MM.1S (cell line): ENCODE measurements at regions not wholly inside any gene's neighbourhood (a gene's known extent, or its start where the extent isn't known, plus 50 kb on each side); places are given as distances from the start of the nearest gene placed in this dataset.
"Not testable (repeated sequence)": the region's sequence is repeated elsewhere in the genome, so short reads cannot be mapped to it uniquely, and the experiment has no call there.

Source experiments
- DNase-seq: peaks from one replicate; pipeline ENCODE4 v3.0.0-alpha.2; 2015
- H2AFZ ChIP-seq: fragments of 300-600 bp; sonication (generic); 2 replicates; pipeline ENCODE4 v1.6.0; 2016; ENCODE audit warnings: antibody characterized with exemption, low read length
- H3F3A ChIP-seq: fragments of 300-600 bp; sonication (generic); 2 replicates; pipeline ENCODE4 v1.6.1; 2016; ENCODE audit warnings: mild to moderate bottlenecking, antibody characterized with exemption, low read length, moderate library complexity, mixed read lengths; ENCODE audit not compliant: insufficient read depth
- H3K27ac ChIP-seq: fragments of 300-600 bp; sonication (generic); 2 replicates; pipeline ENCODE4 v1.5.1; 2016; ENCODE audit warnings: mild to moderate bottlenecking, low read length
- H3K27me3 ChIP-seq: fragments of 300-600 bp; sonication (generic); replicated peaks from 2 replicates; pipeline ENCODE4 v1.6.0; 2016; ENCODE audit warnings: low read length; ENCODE audit not compliant: insufficient read depth
- H3K36me3 ChIP-seq: fragments of 300-600 bp; sonication (generic); replicated peaks from 2 replicates; pipeline ENCODE4 v1.6.1; 2016; ENCODE audit warnings: mild to moderate bottlenecking, low read length, mixed read lengths; ENCODE audit not compliant: insufficient read depth
- H3K4me1 ChIP-seq: fragments of 300-600 bp; sonication (generic); 2 replicates; pipeline ENCODE4 v1.6.1; 2016; ENCODE audit warnings: low read length, mixed read lengths
- H3K4me2 ChIP-seq: fragments of 300-600 bp; sonication (generic); 2 replicates; pipeline ENCODE4 v1.6.0; 2016; ENCODE audit warnings: low read depth, low read length
- H3K4me3 ChIP-seq: fragments of 300-600 bp; sonication (generic); 2 replicates; pipeline ENCODE4 v1.5.1; 2016; ENCODE audit warnings: low read length, mixed read lengths
- H3K79me2 ChIP-seq: fragments of 300-600 bp; sonication (generic); 2 replicates; pipeline ENCODE4 v1.6.1; 2016; ENCODE audit warnings: mixed run types, low read length, mixed read lengths
- H3K9ac ChIP-seq: fragments of 300-600 bp; sonication (generic); 2 replicates; pipeline ENCODE4 v1.6.1; 2016; ENCODE audit warnings: low read length, mixed read lengths
- H3K9me2 ChIP-seq: fragments of 300-600 bp; sonication (generic); replicated peaks from 2 replicates; pipeline ENCODE4 v1.6.1; 2016; ENCODE audit warnings: mild to moderate bottlenecking, low read length, mixed read lengths; ENCODE audit not compliant: insufficient read depth
- H3K9me3 ChIP-seq: fragments of 300-600 bp; sonication (generic); replicated peaks from 2 replicates; pipeline ENCODE4 v1.6.1; 2016; ENCODE audit warnings: mild to moderate bottlenecking, low read length, mixed read lengths; ENCODE audit not compliant: insufficient read depth
- H4K20me1 ChIP-seq: fragments of 300-600 bp; sonication (generic); 2 replicates; pipeline ENCODE4 v1.6.1; 2016; ENCODE audit warnings: mild to moderate bottlenecking, low read length, moderate library complexity, mixed read lengths; ENCODE audit not compliant: insufficient read depth
- EZH2 ChIP-seq: fragments of 300-600 bp; sonication (generic); optimal IDR thresholded peaks from 2 replicates; pipeline ENCODE3; 2017; ENCODE audit warnings: low read depth, mild to moderate bottlenecking, antibody characterized with exemption, low read length, mixed read lengths
- EZH2phosphoT487 ChIP-seq: fragments of 300-600 bp; sonication (generic); IDR thresholded peaks from 2 replicates; pipeline ENCODE4 v1.6.1; 2018; ENCODE audit warnings: antibody characterized with exemption, low read length
- TF ChIP-seq, protein P1 (sequence below): fragments of 300-600 bp; sonication (generic); IDR thresholded peaks from 2 replicates; pipeline ENCODE4 v1.5.1; 2016; ENCODE audit warnings: antibody characterized with exemption, low read length, mixed read lengths

DNA sequence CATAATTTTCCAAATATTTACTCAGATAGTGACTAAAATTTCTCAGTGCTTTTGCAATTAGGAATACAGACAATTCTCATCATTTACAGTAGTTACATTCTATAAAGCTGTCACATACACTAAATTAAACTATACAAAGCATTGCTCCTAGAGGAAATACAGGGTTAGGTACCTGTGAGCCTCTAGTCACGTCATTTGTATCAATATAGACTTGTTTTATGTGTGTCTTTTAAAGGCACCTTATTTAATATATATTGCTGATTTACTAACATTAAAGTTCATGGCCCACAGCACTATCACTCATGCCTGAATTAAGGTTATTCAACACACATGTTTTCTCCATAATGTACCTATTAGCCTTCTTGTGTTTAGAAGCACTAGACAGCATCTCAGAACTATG is 78.7 kb downstream of the PABPC4L start:
- Histone ChIP-seq H3K4me2 (no peak overlapping the region), H3K27me3 (no peaks in the 10 kb centered on the region), H3K4me3 (no peak overlapping the region), H3K9me2 (no peaks in the 10 kb centered on the region), H2AFZ (no peak overlapping the region), H3K4me1 (no peaks in the 10 kb centered on the region), H3K9ac (no peak overlapping the region), H3K9me3 (no peaks in the 10 kb centered on the region), H3F3A (no peaks in the 10 kb centered on the region), H3K79me2 (no peaks in the 10 kb centered on the region), H3K27ac (no peak overlapping the region), H3K36me3 (no peaks in the 10 kb centered on the region), H4K20me1 (no peaks in the 10 kb centered on the region)
- TF ChIP-seq, protein P1, sequence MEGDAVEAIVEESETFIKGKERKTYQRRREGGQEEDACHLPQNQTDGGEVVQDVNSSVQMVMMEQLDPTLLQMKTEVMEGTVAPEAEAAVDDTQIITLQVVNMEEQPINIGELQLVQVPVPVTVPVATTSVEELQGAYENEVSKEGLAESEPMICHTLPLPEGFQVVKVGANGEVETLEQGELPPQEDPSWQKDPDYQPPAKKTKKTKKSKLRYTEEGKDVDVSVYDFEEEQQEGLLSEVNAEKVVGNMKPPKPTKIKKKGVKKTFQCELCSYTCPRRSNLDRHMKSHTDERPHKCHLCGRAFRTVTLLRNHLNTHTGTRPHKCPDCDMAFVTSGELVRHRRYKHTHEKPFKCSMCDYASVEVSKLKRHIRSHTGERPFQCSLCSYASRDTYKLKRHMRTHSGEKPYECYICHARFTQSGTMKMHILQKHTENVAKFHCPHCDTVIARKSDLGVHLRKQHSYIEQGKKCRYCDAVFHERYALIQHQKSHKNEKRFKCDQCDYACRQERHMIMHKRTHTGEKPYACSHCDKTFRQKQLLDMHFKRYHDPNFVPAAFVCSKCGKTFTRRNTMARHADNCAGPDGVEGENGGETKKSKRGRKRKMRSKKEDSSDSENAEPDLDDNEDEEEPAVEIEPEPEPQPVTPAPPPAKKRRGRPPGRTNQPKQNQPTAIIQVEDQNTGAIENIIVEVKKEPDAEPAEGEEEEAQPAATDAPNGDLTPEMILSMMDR = no peak
- no peak for TF ChIP-seq EZH2phosphoT487
- DNase-seq = no peak

DNA sequence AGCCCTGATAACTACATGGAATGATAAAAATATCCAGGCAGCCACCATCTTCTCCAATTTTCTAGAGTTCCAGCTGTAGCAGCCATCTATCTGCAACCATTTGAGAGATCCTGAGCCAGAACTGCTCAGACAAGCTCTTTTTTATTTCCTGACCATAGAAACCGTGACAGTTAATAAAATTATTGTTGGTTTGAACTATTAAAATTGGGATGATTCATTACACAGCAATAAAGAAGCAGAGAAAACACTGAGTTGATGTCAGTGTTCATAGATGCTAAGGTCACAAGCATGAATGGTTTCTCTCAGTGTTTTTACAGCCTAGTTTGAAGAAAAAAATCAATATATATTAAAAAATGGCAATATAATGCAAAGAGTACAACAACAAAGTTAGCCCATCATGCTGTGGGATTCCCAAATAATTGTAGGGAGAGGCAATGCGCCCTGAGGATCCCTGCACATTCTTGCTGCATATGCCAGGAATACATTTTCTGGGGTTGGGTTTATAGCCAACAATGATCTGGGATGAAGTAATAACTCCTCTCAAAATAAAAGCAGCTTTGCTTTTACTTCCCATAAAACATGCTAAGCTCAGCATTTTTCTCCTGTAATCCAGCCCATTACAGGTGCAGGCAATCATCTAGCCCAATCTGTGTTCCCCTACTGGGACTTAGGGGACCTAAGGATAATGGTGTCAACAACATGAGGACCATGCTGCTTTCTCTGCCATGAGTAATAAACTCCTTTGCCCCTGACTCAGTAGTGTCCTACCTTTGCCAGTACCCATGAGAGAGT is 84.0 kb downstream of the PABPC4L start:
- Histone ChIP-seq H3K4me1 (no peaks in the 10 kb centered on the region), H3K9ac (no peak overlapping the region), H3K9me2 (no peaks in the 10 kb centered on the region), H3K9me3 (no peaks in the 10 kb centered on the region), H3K4me2 (no peak overlapping the region), H3K27ac (no peak overlapping the region), H3K36me3 (no peaks in the 10 kb centered on the region), H3K27me3 (no peaks in the 10 kb centered on the region), H3F3A (no peaks in the 10 kb centered on the region), H4K20me1 (no peaks in the 10 kb centered on the region), H3K79me2 (no peaks in the 10 kb centered on the region), H3K4me3 (no peak overlapping the region), H2AFZ (no peak overlapping the region)
- TF ChIP-seq EZH2 = no peak
- no peak for TF ChIP-seq EZH2phosphoT487
- TF ChIP-seq, protein P1 = no peak
- no peak for DNase-seq

DNA sequence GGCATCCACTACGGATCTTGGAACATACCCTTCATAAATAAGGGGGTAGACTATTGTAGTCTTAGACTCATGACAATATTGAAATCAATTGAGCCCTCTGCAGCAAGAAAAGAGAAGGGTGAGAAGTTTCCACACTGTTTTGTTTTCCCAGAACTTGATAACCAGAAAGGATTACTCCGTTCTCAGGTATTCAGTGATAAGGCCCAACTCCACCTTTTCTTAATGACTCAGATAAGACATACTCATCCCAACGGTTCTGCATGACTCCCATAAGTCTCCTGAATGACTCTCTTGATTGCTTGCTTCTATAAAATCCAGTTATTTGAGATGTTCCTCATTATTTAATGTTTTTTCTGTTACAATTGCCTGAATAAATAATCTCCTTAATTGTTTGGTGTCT is 111.7 kb downstream of the PABPC4L start:
- TF ChIP-seq EZH2 (no peak), EZH2phosphoT487 (no peak)
- no peak overlapping the region for H3K27ac ChIP-seq
- no peak overlapping the region for H3K4me2 ChIP-seq
- H4K20me1 ChIP-seq = no peaks in the 10 kb centered on the region
- DNase-seq = no peak
- no peaks in the 10 kb centered on the region for H3K79me2 ChIP-seq
- H3K4me1 ChIP-seq = no peaks in the 10 kb centered on the region
- no peak overlapping the region for H3K4me3 ChIP-seq
- H3K36me3 ChIP-seq = no peaks in the 10 kb centered on the region
- H3K27me3 ChIP-seq = no peaks in the 10 kb centered on the region
- no peak overlapping the region for H2AFZ ChIP-seq
- H3F3A ChIP-seq = no peaks in the 10 kb centered on the region
- H3K9me2 ChIP-seq = no peaks in the 10 kb centered on the region
- H3K9ac ChIP-seq = no peak overlapping the region
- H3K9me3 ChIP-seq = no peaks in the 10 kb centered on the region

DNA sequence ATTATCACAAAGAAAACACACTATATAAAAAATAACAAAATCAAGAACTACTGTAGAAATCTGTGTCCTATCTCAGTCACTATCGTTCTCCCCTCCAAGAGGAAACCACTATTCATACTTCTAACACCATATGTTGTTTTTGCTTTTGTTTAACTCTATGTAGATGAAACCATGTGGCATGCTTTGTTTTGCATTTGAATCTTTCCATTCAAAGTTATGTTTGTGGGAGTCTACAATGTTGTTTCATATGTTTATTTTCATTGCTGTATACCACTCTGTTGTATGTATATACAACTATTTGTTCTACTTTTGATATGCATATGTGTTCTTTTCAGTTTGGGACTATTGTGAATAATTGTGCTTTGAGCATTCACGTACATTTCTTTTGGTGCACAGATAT is 116.1 kb downstream of the PABPC4L start:
- no peaks in the 10 kb centered on the region for H3K9me3 ChIP-seq
- DNase-seq = no peak
- H3K27me3 ChIP-seq = no peaks in the 10 kb centered on the region

DNA sequence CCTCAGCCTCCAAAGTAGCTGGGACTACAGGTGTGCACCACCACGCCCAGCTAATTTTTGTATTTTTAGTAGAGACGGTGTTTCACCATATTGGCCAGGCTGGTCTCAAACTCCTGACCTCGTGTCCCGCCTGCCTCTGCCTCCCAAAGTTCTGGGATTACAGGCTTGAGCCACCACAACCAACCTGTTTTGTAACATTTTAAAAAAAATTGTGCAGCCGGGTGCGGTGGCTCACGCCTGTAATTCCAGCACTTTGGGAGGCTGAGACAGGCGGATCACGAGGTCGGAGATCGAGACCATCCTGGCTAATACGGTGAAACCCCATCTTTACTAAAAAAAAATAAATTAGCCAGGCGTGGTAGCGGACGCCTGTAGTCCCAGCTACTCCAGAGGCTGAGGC is 122.5 kb downstream of the PABPC4L start:
- not testable (repeated sequence) for H3F3A ChIP-seq, H3K4me2 ChIP-seq, H3K9me3 ChIP-seq, DNase-seq, H3K27me3 ChIP-seq, H3K4me1 ChIP-seq, H4K20me1 ChIP-seq, H3K9ac ChIP-seq, H3K27ac ChIP-seq, H3K4me3 ChIP-seq, H3K36me3 ChIP-seq, H3K9me2 ChIP-seq, H2AFZ ChIP-seq, H3K79me2 ChIP-seq

More for the DNA sequence above, 116.1 kb downstream of the PABPC4L start:
- H3K4me2 ChIP-seq = no peak overlapping the region
- H3K36me3 ChIP-seq = no peaks in the 10 kb centered on the region
- no peaks in the 10 kb centered on the region for H3F3A ChIP-seq
- H4K20me1 ChIP-seq = no peaks in the 10 kb centered on the region
- H3K27ac ChIP-seq = no peak overlapping the region
- H3K9ac ChIP-seq = no peak overlapping the region
- no peak overlapping the region for H2AFZ ChIP-seq
- H3K9me2 ChIP-seq = no peaks in the 10 kb centered on the region
- H3K4me3 ChIP-seq = no peak overlapping the region
- no peaks in the 10 kb centered on the region for H3K79me2 ChIP-seq
- no peaks in the 10 kb centered on the region for H3K4me1 ChIP-seq
- TF ChIP-seq, protein P1 = no peak
- TF ChIP-seq EZH2phosphoT487 (no peak), EZH2 (no peak)
